ENCODE measurements at regions not wholly inside any gene's neighbourhood (a gene's known extent, or its start where the extent isn't known, plus 50 kb on each side); places are given as distances from the start of the nearest gene placed in this dataset.
"Not testable (repeated sequence)": the region's sequence is repeated elsewhere in the genome, so short reads cannot be mapped to it uniquely, and the experiment has no call there.

DNA sequence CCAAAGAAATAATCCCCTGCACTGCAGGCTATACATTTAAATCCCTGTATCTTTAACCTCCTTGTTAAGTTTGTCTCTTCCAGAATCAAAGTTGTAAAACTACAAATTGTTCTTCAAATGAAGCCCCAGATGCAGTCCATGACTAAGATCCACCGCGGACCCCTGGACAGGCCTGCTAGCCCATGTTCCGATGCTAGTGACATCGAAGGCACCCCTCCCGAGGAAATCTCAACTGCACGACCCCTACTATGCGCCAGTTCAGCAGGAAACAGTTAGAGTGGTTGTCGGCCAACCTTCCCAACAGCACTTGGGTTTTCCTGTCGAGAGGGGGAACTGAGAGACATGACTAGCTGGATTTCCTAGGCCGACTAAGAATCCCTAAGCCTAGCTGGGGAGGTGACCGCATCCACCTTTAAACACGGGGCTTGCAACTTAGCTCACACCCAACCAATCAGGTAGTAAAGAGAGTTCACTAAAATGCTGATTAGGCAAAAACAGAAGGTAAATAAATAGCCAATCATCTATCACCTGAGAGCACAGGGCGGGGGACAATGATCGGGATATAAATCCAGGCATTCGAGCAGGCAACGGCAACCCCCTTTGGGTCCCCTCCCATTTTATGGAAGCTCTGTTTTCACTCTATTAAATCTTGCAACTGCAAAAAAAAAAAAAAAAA, 523.9 kb downstream of the REEP3 start:
- TF ChIP-seq, protein P1, sequence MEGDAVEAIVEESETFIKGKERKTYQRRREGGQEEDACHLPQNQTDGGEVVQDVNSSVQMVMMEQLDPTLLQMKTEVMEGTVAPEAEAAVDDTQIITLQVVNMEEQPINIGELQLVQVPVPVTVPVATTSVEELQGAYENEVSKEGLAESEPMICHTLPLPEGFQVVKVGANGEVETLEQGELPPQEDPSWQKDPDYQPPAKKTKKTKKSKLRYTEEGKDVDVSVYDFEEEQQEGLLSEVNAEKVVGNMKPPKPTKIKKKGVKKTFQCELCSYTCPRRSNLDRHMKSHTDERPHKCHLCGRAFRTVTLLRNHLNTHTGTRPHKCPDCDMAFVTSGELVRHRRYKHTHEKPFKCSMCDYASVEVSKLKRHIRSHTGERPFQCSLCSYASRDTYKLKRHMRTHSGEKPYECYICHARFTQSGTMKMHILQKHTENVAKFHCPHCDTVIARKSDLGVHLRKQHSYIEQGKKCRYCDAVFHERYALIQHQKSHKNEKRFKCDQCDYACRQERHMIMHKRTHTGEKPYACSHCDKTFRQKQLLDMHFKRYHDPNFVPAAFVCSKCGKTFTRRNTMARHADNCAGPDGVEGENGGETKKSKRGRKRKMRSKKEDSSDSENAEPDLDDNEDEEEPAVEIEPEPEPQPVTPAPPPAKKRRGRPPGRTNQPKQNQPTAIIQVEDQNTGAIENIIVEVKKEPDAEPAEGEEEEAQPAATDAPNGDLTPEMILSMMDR (IDR thresholded peaks at IDR 0.05; ENCODE audit: insufficient read depth, low read length, poor library complexity, severe bottlenecking), result not testable (repeated sequence)
- TF ChIP-seq EZH2phosphoT487 (conservative IDR thresholded peaks at IDR 0.05; ENCODE audit: low read length), result not testable (repeated sequence)
